GM18907 (cell line): ENCODE measurements at regions not wholly inside any gene's neighbourhood (a gene's known extent, or its start where the extent isn't known, plus 50 kb on each side); places are given as distances from the start of the nearest gene placed in this dataset.
A peak's percentile ranks its signal among the peaks of the same experiment; 100 is the strongest.
"Not testable (repeated sequence)": the region's sequence is repeated elsewhere in the genome, so short reads cannot be mapped to it uniquely, and the experiment has no call there.

Source experiments
- ATAC-seq: cut with Tn5 transposase; IDR thresholded peaks from one replicate; pipeline ENCODE4 v1.9.1; 2021; ENCODE audit warnings: mild to moderate bottlenecking, moderate library complexity; ENCODE audit not compliant: unreplicated experiment

- ATAC-seq = no peak
These were observed 509.1 kb downstream of the PCNX1 start for GRCh38 chr14:71416392-71416791.

- no peak for ATAC-seq
These were observed 511.4 kb downstream of the PCNX1 start for GRCh38 chr14:71418532-71419245.

GRCh38 chr14:71423481-71423880 is 508.7 kb upstream of the RGS6 start:
- no peak for ATAC-seq

- ATAC-seq = no peak
These were observed 507.3 kb upstream of the RGS6 start for GRCh38 chr14:71424941-71425340.

GRCh38 chr14:71426001-71426400 is 506.2 kb upstream of the RGS6 start:
- ATAC-seq = no peak

GRCh38 chr14:71429902-71430301 is 502.3 kb upstream of the RGS6 start:
- ATAC-seq = no peak

GRCh38 chr14:71430321-71430677 is 501.9 kb upstream of the RGS6 start:
- no peak for ATAC-seq

GRCh38 chr14:71430678-71431376 is 501.4 kb upstream of the RGS6 start:
- ATAC-seq = peak; percentile 54

GRCh38 chr14:71432334-71433110 is 499.7 kb upstream of the RGS6 start:
- ATAC-seq = no peak

GRCh38 chr14:71433303-71433702 is 498.9 kb upstream of the RGS6 start:
- no peak for ATAC-seq

GRCh38 chr14:71435641-71436040 is 496.6 kb upstream of the RGS6 start:
- not testable (repeated sequence) for ATAC-seq

GRCh38 chr14:71437870-71438269 is 494.4 kb upstream of the RGS6 start:
- ATAC-seq = no peak

GRCh38 chr14:71438684-71439083 is 493.5 kb upstream of the RGS6 start:
- ATAC-seq = no peak

GRCh38 chr14:71441126-71441525 is 491.1 kb upstream of the RGS6 start:
- no peak for ATAC-seq

- no peak for ATAC-seq
These were observed 488.0 kb upstream of the RGS6 start for GRCh38 chr14:71444030-71444822.

- ATAC-seq = no peak
These were observed 483.6 kb upstream of the RGS6 start for GRCh38 chr14:71448431-71449315.

GRCh38 chr14:71449316-71450055 is 482.7 kb upstream of the RGS6 start:
- no peak for ATAC-seq

GRCh38 chr14:71451501-71451900 is 480.7 kb upstream of the RGS6 start:
- no peak for ATAC-seq

GRCh38 chr14:71452539-71452938 is 479.7 kb upstream of the RGS6 start:
- ATAC-seq = no peak
